ENCODE measurements at regions not wholly inside any gene's neighbourhood (a gene's known extent, or its start where the extent isn't known, plus 50 kb on each side); places are given as distances from the start of the nearest gene placed in this dataset.

DNA sequence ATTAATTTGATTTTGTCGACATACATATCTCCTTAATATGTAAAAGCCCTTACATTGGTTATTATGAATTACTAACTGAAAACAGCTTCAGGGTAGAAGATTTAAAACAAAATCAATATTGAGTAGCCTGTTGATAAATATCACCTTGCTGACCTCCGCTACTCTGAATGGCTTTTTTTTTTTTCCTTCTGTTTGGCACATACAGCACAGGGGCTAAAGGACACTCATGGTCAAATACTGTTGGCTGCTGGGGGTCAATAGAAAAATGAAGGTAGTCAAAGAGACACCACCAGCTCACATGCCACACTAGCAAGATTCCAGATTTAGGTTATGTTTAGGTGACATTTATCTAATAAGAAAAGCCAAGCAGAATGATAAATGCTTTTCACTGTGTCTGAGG is 1642.4 kb upstream of the SLC39A10 start:
- H3K4me3 Mint-ChIP-seq, result no peak overlapping the region
- no peak overlapping the region for H3K27ac Mint-ChIP-seq
- peaks cover 7% of the 10 kb centered on the region; the same call in 1 of the 2 replicates for H3K4me1 Mint-ChIP-seq
- POLR2A ChIA-PET, result no interaction called here
- TF ChIP-seq OVOL2 (CRISPR knock-in tag; IDR thresholded peaks at IDR 0.05; ENCODE audit: borderline replicate concordance) (no peak), ZNF317 (CRISPR knock-in tag; IDR thresholded peaks at IDR 0.05; ENCODE audit: borderline replicate concordance, low read depth) (no peak), IRF2 (CRISPR knock-in tag; IDR thresholded peaks at IDR 0.05; ENCODE audit: borderline replicate concordance, low read depth) (no peak)
- TF ChIP-seq, protein P1, sequence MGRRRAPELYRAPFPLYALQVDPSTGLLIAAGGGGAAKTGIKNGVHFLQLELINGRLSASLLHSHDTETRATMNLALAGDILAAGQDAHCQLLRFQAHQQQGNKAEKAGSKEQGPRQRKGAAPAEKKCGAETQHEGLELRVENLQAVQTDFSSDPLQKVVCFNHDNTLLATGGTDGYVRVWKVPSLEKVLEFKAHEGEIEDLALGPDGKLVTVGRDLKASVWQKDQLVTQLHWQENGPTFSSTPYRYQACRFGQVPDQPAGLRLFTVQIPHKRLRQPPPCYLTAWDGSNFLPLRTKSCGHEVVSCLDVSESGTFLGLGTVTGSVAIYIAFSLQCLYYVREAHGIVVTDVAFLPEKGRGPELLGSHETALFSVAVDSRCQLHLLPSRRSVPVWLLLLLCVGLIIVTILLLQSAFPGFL (CRISPR knock-in tag; IDR thresholded peaks at IDR 0.05; ENCODE audit: borderline replicate concordance), result no peak
- TF ChIP-seq, protein P2, sequence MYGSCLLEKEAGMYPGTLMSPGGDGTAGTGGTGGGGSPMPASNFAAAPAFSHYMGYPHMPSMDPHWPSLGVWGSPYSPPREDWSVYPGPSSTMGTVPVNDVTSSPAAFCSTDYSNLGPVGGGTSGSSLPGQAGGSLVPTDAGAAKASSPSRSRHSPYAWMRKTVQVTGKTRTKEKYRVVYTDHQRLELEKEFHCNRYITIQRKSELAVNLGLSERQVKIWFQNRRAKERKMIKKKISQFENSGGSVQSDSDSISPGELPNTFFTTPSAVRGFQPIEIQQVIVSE (CRISPR knock-in tag; IDR thresholded peaks at IDR 0.05; ENCODE audit: borderline replicate concordance), result no peak
- no peak for DNase-seq (ENCODE audit: low spot score)
- ATAC-seq, result no peak
- peaks cover 5% of the 10 kb centered on the region for H3K36me3 Mint-ChIP-seq
- CTCF ChIA-PET, result no interaction called here
- peaks cover 28% of the 10 kb centered on the region for H3K9me3 Mint-ChIP-seq
- no peaks in the 10 kb centered on the region for H3K27me3 Mint-ChIP-seq (ENCODE audit: low read depth)

- POLR2A ChIA-PET, result no interaction called here
- CTCF ChIA-PET, result no interaction called here
Measured at GRCh38 chr2:194004590-194005206, 1652.3 kb upstream of the SLC39A10 start.

GRCh38 chr2:194003911-194004310 is 1653.1 kb upstream of the SLC39A10 start:
- ATAC-seq (no peak), DNase-seq (ENCODE audit: low spot score) (no peak)
- Mint-ChIP-seq H3K9me3 (peaks cover 30% of the 10 kb centered on the region), H3K27ac (no peak overlapping the region), H3K36me3 (peaks cover 15% of the 10 kb centered on the region), H3K27me3 (ENCODE audit: low read depth) (no peaks in the 10 kb centered on the region), H3K4me3 (no peak overlapping the region), H3K4me1 (no peaks in the 10 kb centered on the region)
- TF ChIP-seq ERG (CRISPR knock-in tag; IDR thresholded peaks at IDR 0.05) (no peak), TCF7 (CRISPR knock-in tag; IDR thresholded peaks at IDR 0.05; ENCODE audit: low read depth) (no peak), ZNF138 (CRISPR knock-in tag; conservative IDR thresholded peaks at IDR 0.05) (no peak)
- TF ChIP-seq, protein P3, sequence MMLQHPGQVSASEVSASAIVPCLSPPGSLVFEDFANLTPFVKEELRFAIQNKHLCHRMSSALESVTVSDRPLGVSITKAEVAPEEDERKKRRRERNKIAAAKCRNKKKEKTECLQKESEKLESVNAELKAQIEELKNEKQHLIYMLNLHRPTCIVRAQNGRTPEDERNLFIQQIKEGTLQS (CRISPR knock-in tag; conservative IDR thresholded peaks at IDR 0.05), result no peak
- ChIA-PET CTCF (no interaction called here), POLR2A (no interaction called here)

More at GRCh38 chr2:194004590-194005206, 1652.3 kb upstream of the SLC39A10 start:
- no peak for TF ChIP-seq TP53 (CRISPR knock-in tag; IDR thresholded peaks at IDR 0.05)
- no peak for TF ChIP-seq RORB (CRISPR knock-in tag; IDR thresholded peaks at IDR 0.05)
- TF ChIP-seq NFYB (CRISPR knock-in tag; conservative IDR thresholded peaks at IDR 0.05; ENCODE audit: low read depth), result no peak
- no peak for TF ChIP-seq MXD4 (CRISPR knock-in tag; IDR thresholded peaks at IDR 0.05; ENCODE audit: borderline replicate concordance)
- TF ChIP-seq, protein P4, sequence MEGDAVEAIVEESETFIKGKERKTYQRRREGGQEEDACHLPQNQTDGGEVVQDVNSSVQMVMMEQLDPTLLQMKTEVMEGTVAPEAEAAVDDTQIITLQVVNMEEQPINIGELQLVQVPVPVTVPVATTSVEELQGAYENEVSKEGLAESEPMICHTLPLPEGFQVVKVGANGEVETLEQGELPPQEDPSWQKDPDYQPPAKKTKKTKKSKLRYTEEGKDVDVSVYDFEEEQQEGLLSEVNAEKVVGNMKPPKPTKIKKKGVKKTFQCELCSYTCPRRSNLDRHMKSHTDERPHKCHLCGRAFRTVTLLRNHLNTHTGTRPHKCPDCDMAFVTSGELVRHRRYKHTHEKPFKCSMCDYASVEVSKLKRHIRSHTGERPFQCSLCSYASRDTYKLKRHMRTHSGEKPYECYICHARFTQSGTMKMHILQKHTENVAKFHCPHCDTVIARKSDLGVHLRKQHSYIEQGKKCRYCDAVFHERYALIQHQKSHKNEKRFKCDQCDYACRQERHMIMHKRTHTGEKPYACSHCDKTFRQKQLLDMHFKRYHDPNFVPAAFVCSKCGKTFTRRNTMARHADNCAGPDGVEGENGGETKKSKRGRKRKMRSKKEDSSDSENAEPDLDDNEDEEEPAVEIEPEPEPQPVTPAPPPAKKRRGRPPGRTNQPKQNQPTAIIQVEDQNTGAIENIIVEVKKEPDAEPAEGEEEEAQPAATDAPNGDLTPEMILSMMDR (IDR thresholded peaks at IDR 0.05), result no peak
- TF ChIP-seq GTF2I (CRISPR knock-in tag; conservative IDR thresholded peaks at IDR 0.05), result no peak
- TF ChIP-seq SMAD3 (CRISPR knock-in tag; IDR thresholded peaks at IDR 0.05; ENCODE audit: borderline replicate concordance), result no peak
- TF ChIP-seq, protein P5, sequence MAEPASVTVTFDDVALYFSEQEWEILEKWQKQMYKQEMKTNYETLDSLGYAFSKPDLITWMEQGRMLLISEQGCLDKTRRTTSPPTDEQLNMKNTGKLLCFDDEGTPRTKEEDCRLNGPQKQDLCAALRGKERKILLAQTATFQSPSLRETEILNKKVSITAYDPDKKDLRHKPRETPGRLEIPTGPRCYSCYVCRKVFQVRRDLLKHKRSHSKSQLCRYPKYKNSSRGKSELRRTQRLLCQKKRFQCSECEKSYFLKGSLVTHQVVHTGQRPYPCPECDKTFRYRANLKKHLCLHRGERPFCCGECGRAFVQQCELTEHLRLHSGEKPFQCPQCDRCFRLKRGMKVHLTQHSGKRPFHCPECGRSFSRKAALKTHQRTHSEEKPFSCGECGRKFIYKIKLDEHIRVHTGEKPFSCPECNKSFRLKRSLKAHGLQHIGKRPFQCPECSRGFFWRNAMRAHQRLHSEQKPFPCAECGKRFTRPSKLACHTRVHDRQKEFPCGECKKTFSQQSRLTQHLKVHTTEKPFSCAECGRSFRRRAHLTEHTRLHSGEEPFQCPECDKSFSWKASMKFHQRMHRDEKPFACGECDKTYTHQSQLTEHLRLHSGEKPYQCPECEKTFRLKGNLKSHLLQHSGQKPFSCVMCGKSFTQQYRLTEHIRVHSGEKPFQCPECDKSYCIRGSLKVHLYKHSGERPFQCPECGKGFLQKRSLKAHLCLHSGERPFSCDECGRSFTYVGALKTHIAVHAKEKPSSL (CRISPR knock-in tag; conservative IDR thresholded peaks at IDR 0.05), result no peak
- DNase-seq (ENCODE audit: low spot score), result no peak
- H3K9me3 Mint-ChIP-seq, result peaks cover 37% of the 10 kb centered on the region
- H3K27me3 Mint-ChIP-seq (ENCODE audit: low read depth), result no peaks in the 10 kb centered on the region
- no peak for ATAC-seq
- H3K27ac Mint-ChIP-seq, result no peak overlapping the region
- H3K4me1 Mint-ChIP-seq, result no peaks in the 10 kb centered on the region
- H3K36me3 Mint-ChIP-seq, result peaks cover 15% of the 10 kb centered on the region
- no peak overlapping the region for H3K4me3 Mint-ChIP-seq

All from WTC11 (cell line).